ENCODE measurements at regions not wholly inside any gene's neighbourhood (a gene's known extent, or its start where the extent isn't known, plus 50 kb on each side); places are given as distances from the start of the nearest gene placed in this dataset.

DNA sequence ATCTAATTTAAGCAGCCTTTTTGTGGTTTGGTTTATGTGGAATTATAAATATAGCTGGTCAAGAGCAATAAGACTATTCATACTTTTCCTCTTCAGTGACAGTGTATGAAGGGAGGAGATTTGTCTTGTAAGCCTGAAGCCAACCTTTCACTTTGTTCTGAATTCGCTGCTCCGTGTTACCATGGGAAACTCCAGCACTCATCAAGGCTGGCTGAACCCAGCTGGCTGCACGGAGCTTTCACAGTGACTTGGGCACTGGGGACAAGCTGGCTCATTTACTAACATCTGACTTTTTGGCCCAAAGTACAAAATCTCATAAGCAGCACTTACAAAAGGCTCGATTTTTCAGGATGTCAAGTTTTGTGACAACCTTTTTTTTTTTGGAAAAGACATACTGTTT is 120.4 kb upstream of the GRIA4 start:
- no peak overlapping the region for H3K27ac ChIP-seq (ENCODE audit: extremely low read depth, low read depth, low read length)
- DNase-seq (ENCODE audit: extremely low read depth in 1 of 4, low spot score in 3 of 4) (no peak), ATAC-seq (no peak), FAIRE-seq (peak; percentile 11)
- H3K9me3 ChIP-seq (replicated peaks; ENCODE audit: control insufficient read depth, insufficient read depth, low read depth, low read length) = no peaks in the 10 kb centered on the region
- H2AFZ ChIP-seq (ENCODE audit: low read depth, low read length) = no peak overlapping the region
- no TSS peak for BruUV-seq (replicated peaks)
- in situ Hi-C loops (cut with MboI) = no loop called here
- no peaks in the 10 kb centered on the region for H3K9me1 ChIP-seq (ENCODE audit: control insufficient read depth, insufficient read depth, low read length)
- no peak overlapping the region for H3K9ac ChIP-seq (ENCODE audit: insufficient read depth in 1 of 2, low read depth in 2 of 2, low read length in 2 of 2)
- no peaks in the 10 kb centered on the region for H3K27me3 ChIP-seq (ENCODE audit: control insufficient read depth in 2 of 2, insufficient read depth in 2 of 2, low read length in 2 of 2)
- intact Hi-C loops (cut with micrococcal nuclease) = no loop called here
- 70% methylated on average over 4 of the region's 4 CpGs for WGBS (ENCODE audit: insufficient coverage, low coverage, missing lambda C conversion rate)
- no peaks in the 10 kb centered on the region for H3K4me1 ChIP-seq (replicated peaks in 1 of 2; ENCODE audit: control insufficient read depth in 2 of 2, insufficient read depth in 2 of 2, low read length in 2 of 2)
- ChIA-PET POLR2A (interaction anchor here (1.4 kb wide), 1 partner anchor 26 kb away, joined by 6 read pairs; no protein-coding TSS in a partner anchor), CTCF (ENCODE audit: low intra/inter-chr PET ratio) (no interaction called here)
- no peaks in the 10 kb centered on the region for H4K20me1 ChIP-seq (replicated peaks; ENCODE audit: control insufficient read depth, insufficient read depth, low read length)
- H3K4me2 ChIP-seq (ENCODE audit: insufficient read depth, low read length) = no peak overlapping the region
- no peak overlapping the region for H3K4me3 ChIP-seq
- H3K79me2 ChIP-seq (ENCODE audit: control insufficient read depth, insufficient read depth, low read length) = no peaks in the 10 kb centered on the region; the same call in 2 of the 3 replicates
- TF ChIP-seq RBM22 (IDR thresholded peaks at IDR 0.05; ENCODE audit: low read depth, low read length, poor library complexity, severe bottlenecking) = no peak
- no peak for TF ChIP-seq ZNF197 (CRISPR knock-in tag; IDR thresholded peaks at IDR 0.05; ENCODE audit: low read depth)
- TF ChIP-seq, protein P1, sequence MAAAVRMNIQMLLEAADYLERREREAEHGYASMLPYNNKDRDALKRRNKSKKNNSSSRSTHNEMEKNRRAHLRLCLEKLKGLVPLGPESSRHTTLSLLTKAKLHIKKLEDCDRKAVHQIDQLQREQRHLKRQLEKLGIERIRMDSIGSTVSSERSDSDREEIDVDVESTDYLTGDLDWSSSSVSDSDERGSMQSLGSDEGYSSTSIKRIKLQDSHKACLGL (CRISPR knock-in tag; IDR thresholded peaks at IDR 0.05; ENCODE audit: borderline replicate concordance, poor library complexity, severe bottlenecking) = no peak
- TF ChIP-seq CTBP1 (IDR thresholded peaks at IDR 0.05; ENCODE audit: borderline replicate concordance) = no peak
- TF ChIP-seq, protein P2, sequence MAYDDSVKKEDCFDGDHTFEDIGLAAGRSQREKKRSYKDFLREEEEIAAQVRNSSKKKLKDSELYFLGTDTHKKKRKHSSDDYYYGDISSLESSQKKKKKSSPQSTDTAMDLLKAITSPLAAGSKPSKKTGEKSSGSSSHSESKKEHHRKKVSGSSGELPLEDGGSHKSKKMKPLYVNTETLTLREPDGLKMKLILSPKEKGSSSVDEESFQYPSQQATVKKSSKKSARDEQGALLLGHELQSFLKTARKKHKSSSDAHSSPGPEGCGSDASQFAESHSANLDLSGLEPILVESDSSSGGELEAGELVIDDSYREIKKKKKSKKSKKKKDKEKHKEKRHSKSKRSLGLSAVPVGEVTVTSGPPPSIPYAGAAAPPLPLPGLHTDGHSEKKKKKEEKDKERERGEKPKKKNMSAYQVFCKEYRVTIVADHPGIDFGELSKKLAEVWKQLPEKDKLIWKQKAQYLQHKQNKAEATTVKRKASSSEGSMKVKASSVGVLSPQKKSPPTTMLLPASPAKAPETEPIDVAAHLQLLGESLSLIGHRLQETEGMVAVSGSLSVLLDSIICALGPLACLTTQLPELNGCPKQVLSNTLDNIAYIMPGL (CRISPR knock-in tag; IDR thresholded peaks at IDR 0.05) = no peak
- TF ChIP-seq ZBTB1 (CRISPR knock-in tag; IDR thresholded peaks at IDR 0.05; ENCODE audit: borderline replicate concordance, low read depth) = no peak
- no peak for TF ChIP-seq CEBPG (CRISPR knock-in tag; IDR thresholded peaks at IDR 0.05)
- no peak for TF ChIP-seq CEBPG (tag; conservative IDR thresholded peaks at IDR 0.05 in 1 of 2, IDR thresholded peaks at IDR 0.05 in 1 of 2)
- TF ChIP-seq, protein P3, sequence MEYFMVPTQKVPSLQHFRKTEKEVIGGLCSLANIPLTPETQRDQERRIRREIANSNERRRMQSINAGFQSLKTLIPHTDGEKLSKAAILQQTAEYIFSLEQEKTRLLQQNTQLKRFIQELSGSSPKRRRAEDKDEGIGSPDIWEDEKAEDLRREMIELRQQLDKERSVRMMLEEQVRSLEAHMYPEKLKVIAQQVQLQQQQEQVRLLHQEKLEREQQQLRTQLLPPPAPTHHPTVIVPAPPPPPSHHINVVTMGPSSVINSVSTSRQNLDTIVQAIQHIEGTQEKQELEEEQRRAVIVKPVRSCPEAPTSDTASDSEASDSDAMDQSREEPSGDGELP (CRISPR knock-in tag; IDR thresholded peaks at IDR 0.05; ENCODE audit: borderline replicate concordance) = no peak
- TF ChIP-seq MTF1 (CRISPR knock-in tag; IDR thresholded peaks at IDR 0.05; ENCODE audit: borderline replicate concordance) = no peak
- TF ChIP-seq, protein P4, sequence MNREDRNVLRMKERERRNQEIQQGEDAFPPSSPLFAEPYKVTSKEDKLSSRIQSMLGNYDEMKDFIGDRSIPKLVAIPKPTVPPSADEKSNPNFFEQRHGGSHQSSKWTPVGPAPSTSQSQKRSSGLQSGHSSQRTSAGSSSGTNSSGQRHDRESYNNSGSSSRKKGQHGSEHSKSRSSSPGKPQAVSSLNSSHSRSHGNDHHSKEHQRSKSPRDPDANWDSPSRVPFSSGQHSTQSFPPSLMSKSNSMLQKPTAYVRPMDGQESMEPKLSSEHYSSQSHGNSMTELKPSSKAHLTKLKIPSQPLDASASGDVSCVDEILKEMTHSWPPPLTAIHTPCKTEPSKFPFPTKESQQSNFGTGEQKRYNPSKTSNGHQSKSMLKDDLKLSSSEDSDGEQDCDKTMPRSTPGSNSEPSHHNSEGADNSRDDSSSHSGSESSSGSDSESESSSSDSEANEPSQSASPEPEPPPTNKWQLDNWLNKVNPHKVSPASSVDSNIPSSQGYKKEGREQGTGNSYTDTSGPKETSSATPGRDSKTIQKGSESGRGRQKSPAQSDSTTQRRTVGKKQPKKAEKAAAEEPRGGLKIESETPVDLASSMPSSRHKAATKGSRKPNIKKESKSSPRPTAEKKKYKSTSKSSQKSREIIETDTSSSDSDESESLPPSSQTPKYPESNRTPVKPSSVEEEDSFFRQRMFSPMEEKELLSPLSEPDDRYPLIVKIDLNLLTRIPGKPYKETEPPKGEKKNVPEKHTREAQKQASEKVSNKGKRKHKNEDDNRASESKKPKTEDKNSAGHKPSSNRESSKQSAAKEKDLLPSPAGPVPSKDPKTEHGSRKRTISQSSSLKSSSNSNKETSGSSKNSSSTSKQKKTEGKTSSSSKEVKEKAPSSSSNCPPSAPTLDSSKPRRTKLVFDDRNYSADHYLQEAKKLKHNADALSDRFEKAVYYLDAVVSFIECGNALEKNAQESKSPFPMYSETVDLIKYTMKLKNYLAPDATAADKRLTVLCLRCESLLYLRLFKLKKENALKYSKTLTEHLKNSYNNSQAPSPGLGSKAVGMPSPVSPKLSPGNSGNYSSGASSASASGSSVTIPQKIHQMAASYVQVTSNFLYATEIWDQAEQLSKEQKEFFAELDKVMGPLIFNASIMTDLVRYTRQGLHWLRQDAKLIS (CRISPR knock-in tag; IDR thresholded peaks at IDR 0.05) = no peak
- no peak for TF ChIP-seq KAT8 (IDR thresholded peaks at IDR 0.05; ENCODE audit: low read depth)
- TF ChIP-seq MEF2A (IDR thresholded peaks at IDR 0.05; ENCODE audit: control insufficient read depth, low read depth, low read length) = no peak
- no peak for TF ChIP-seq ZNF584 (CRISPR knock-in tag; IDR thresholded peaks at IDR 0.05; ENCODE audit: low read depth)
- no peaks in the 10 kb centered on the region for H3K36me3 ChIP-seq (ENCODE audit: control insufficient read depth, insufficient read depth, low read length)
